ENCODE measurements at regions not wholly inside any gene's neighbourhood (a gene's known extent, or its start where the extent isn't known, plus 50 kb on each side); places are given as distances from the start of the nearest gene placed in this dataset.
"Not testable (repeated sequence)": the region's sequence is repeated elsewhere in the genome, so short reads cannot be mapped to it uniquely, and the experiment has no call there.

- not testable (repeated sequence) for H3K9ac ChIP-seq (ENCODE audit: extremely low read depth, insufficient read length, low read length); H3K4me2 ChIP-seq (ENCODE audit: insufficient read depth, insufficient read length, low read length); H3K4me3 Mint-ChIP-seq; H3K9me3 ChIP-seq (ENCODE audit: control insufficient read depth, low read depth, low read length); H3K4me1 Mint-ChIP-seq; H3K4me1 ChIP-seq (ENCODE audit: insufficient read depth, low read length); H3K27me3 ChIP-seq (ENCODE audit: insufficient read depth, low read length); H2BK20ac ChIP-seq (ENCODE audit: low read depth, low read length, poor library complexity, severe bottlenecking); H3K27me3 Mint-ChIP-seq (ENCODE audit: low read depth); H3K9me3 Mint-ChIP-seq; H4K8ac ChIP-seq (replicated peaks; ENCODE audit: insufficient read length, low read depth, low read length); H4K20me1 ChIP-seq (ENCODE audit: control insufficient read depth, insufficient read depth, insufficient read length); H4K91ac ChIP-seq (ENCODE audit: insufficient read length, low read depth, low read length); H2AK5ac ChIP-seq (ENCODE audit: insufficient read length, low read length); H2BK12ac ChIP-seq (ENCODE audit: insufficient read length, low read depth, low read length); H3K79me1 ChIP-seq (ENCODE audit: insufficient read depth, low read depth, low read length, poor library complexity, severe bottlenecking); H3K79me2 ChIP-seq (ENCODE audit: insufficient read depth, low read length); H4K5ac ChIP-seq (ENCODE audit: insufficient read length, low read depth, low read length); H3K18ac ChIP-seq (ENCODE audit: insufficient read length, low read depth, low read length); H3T11ph ChIP-seq (ENCODE audit: low read length); H2AFZ ChIP-seq (ENCODE audit: low read length); H3K4ac ChIP-seq (ENCODE audit: low read depth, low read length); H2BK120ac ChIP-seq (ENCODE audit: low read depth, low read length, poor library complexity, severe bottlenecking); H2BK15ac ChIP-seq (ENCODE audit: low read depth, low read length); H3K23me2 ChIP-seq (ENCODE audit: insufficient read length, low read depth, low read length, poor library complexity, severe bottlenecking); H3K27ac ChIP-seq (ENCODE audit: insufficient read length, low read depth, low read length); H3K36me3 Mint-ChIP-seq (ENCODE audit: insufficient read depth in 1 of 3, low read depth in 3 of 3); H3K23ac ChIP-seq (ENCODE audit: insufficient read length, low read depth, low read length); H3K27ac Mint-ChIP-seq; H3K14ac ChIP-seq (ENCODE audit: insufficient read depth, low read length); DNase-seq; H3K56ac ChIP-seq (ENCODE audit: insufficient read length, low read depth, low read length); H2BK5ac ChIP-seq (ENCODE audit: insufficient read length, low read length)
- WGBS (ENCODE audit: extremely low coverage, insufficient read length, low lambda C conversion rate): no CpG with 5 or more reads among the region's 3 CpGs
These were observed 141.3 kb downstream of the NPIPA5 start for GRCh38 chr16:15236674-15237323.
